ENCODE measurements at regions not wholly inside any gene's neighbourhood (a gene's known extent, or its start where the extent isn't known, plus 50 kb on each side); places are given as distances from the start of the nearest gene placed in this dataset.

- TF ChIP-seq, protein P1, sequence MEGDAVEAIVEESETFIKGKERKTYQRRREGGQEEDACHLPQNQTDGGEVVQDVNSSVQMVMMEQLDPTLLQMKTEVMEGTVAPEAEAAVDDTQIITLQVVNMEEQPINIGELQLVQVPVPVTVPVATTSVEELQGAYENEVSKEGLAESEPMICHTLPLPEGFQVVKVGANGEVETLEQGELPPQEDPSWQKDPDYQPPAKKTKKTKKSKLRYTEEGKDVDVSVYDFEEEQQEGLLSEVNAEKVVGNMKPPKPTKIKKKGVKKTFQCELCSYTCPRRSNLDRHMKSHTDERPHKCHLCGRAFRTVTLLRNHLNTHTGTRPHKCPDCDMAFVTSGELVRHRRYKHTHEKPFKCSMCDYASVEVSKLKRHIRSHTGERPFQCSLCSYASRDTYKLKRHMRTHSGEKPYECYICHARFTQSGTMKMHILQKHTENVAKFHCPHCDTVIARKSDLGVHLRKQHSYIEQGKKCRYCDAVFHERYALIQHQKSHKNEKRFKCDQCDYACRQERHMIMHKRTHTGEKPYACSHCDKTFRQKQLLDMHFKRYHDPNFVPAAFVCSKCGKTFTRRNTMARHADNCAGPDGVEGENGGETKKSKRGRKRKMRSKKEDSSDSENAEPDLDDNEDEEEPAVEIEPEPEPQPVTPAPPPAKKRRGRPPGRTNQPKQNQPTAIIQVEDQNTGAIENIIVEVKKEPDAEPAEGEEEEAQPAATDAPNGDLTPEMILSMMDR (IDR thresholded peaks at IDR 0.05) = no peak
- TF ChIP-seq POLR2AphosphoS5 (IDR thresholded peaks at IDR 0.05) = no peak
- no peak for TF ChIP-seq POLR2A (IDR thresholded peaks at IDR 0.05)
Measured at GRCh38 chr3:64940596-64941348, 253.0 kb upstream of the ADAMTS9 start.
